Activated CD8-positive, alpha-beta T cell treated with anti-CD3 and anti-CD28 coated beads for 36 hours (primary cell): ENCODE measurements at regions not wholly inside any gene's neighbourhood (a gene's known extent, or its start where the extent isn't known, plus 50 kb on each side); places are given as distances from the start of the nearest gene placed in this dataset.

ENCODE experiments used
- ATAC-seq: fragments of 200-7000 bp; cut with Tn5 transposase; one replicate; pipeline ENCODE4 v1.10.0; 2021; ENCODE audit warnings: mild to moderate bottlenecking, moderate library complexity
- CTCF ChIA-PET: fragments of 350-600 bp; sonication (Branson Sonifier 250); formaldehyde crosslinking; loops from one replicate; lab custom pipeline; 2021; ENCODE audit warnings: antibody characterized with exemption; lab: Charles Lee
- POLR2A ChIA-PET: fragments of 350-600 bp; sonication (Branson Sonifier 250); formaldehyde crosslinking; loops from one replicate; lab custom pipeline; 2021; ENCODE audit warnings: antibody characterized with exemption; lab: Charles Lee
- DNase-seq: peaks from one replicate; pipeline ENCODE4 v3.0.0-alpha.2; 2020
- H3K27ac Mint-ChIP-seq: one replicate; pipeline ENCODE4 v1.8.0; 2021; ENCODE audit warnings: mild to moderate bottlenecking, mixed read lengths
- H3K27me3 Mint-ChIP-seq: one replicate; pipeline ENCODE4 v1.8.0; 2021; ENCODE audit warnings: mixed read lengths
- H3K36me3 Mint-ChIP-seq: one replicate; pipeline ENCODE4 v1.8.0; 2021; ENCODE audit warnings: low read depth, mixed read lengths
- H3K4me1 Mint-ChIP-seq: one replicate; pipeline ENCODE4 v1.8.0; 2021; ENCODE audit warnings: low read depth, mixed read lengths
- H3K4me3 Mint-ChIP-seq: one replicate; pipeline ENCODE4 v1.8.0; 2021; ENCODE audit warnings: mild to moderate bottlenecking, moderate library complexity, mixed read lengths
- H3K9me3 Mint-ChIP-seq: one replicate; pipeline ENCODE4 v1.8.0; 2021; ENCODE audit warnings: mixed read lengths
- CTCF ChIP-seq: fragments of 200-600 bp; IDR thresholded peaks from one replicate; pipeline ENCODE4 v1.8.0; 2022; ENCODE audit warnings: antibody characterized with exemption, mild to moderate bottlenecking
- intact Hi-C: fragments of 100-400 bp; cut with micrococcal nuclease; formaldehyde crosslinking; loops from one replicate; pipeline ENCODE4 v1.10.0; 2022

- no peaks in the 10 kb centered on the region for H3K4me1 Mint-ChIP-seq
- no peak for TF ChIP-seq CTCF
- H3K36me3 Mint-ChIP-seq: no peaks in the 10 kb centered on the region
- H3K27ac Mint-ChIP-seq: no peak overlapping the region
- no peak for DNase-seq
- ChIA-PET POLR2A (no interaction called here), CTCF (no interaction called here)
- peaks cover 4% of the 10 kb centered on the region for H3K9me3 Mint-ChIP-seq
- no peak for ATAC-seq
- no peaks in the 10 kb centered on the region for H3K27me3 Mint-ChIP-seq
- intact Hi-C loops: no loop called here
- no peak overlapping the region for H3K4me3 Mint-ChIP-seq
Measured at GRCh38 chr5:13569090-13569715, 375.3 kb downstream of the DNAH5 start.

GRCh38 chr5:13567819-13568218 is 376.7 kb downstream of the DNAH5 start:
- Mint-ChIP-seq H3K27ac (no peak overlapping the region), H3K4me3 (no peak overlapping the region), H3K36me3 (no peaks in the 10 kb centered on the region), H3K9me3 (peaks cover 4% of the 10 kb centered on the region), H3K4me1 (no peaks in the 10 kb centered on the region), H3K27me3 (no peaks in the 10 kb centered on the region)
- ATAC-seq: no peak
- intact Hi-C loops: no loop called here
- ChIA-PET POLR2A (no interaction called here), CTCF (no interaction called here)
- no peak for TF ChIP-seq CTCF
- no peak for DNase-seq

DNA sequence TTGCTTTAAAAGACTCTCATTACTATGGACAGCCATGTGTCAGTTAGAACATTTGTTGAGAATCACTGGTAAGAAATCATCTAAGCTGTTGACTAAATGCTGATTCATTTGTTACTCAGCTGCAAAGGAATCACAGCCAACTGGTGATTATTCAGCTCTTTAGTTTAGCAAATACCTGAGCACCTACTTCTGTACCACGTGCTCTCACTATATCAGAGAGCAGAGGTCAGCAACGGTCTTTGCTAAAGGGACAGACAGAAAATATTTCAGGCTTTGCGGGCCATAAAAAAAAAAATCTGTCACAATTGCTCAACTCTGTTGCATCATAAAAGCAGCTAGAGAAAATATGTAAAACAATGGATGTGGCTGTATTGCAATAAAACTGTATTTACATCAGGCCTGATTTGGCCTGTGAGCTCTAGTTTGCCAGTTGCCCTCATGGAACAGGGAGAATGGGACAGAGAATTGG is 377.6 kb downstream of the DNAH5 start:
- DNase-seq (no peak), ATAC-seq (no peak)
- TF ChIP-seq CTCF: no peak
- Mint-ChIP-seq H3K9me3 (peaks cover 4% of the 10 kb centered on the region), H3K4me1 (no peaks in the 10 kb centered on the region), H3K27me3 (no peaks in the 10 kb centered on the region), H3K36me3 (no peaks in the 10 kb centered on the region), H3K27ac (no peak overlapping the region), H3K4me3 (no peak overlapping the region)
- intact Hi-C loops: no loop called here
- CTCF ChIA-PET: no interaction called here
- POLR2A ChIA-PET: interaction anchor here (0.7 kb wide), 1 partner anchor 165 kb away, joined by 5 read pairs; no protein-coding TSS in a partner anchor

- H3K4me3 Mint-ChIP-seq: no peak overlapping the region
- POLR2A ChIA-PET: no interaction called here
- no peak overlapping the region for H3K27ac Mint-ChIP-seq
- no peaks in the 10 kb centered on the region for H3K4me1 Mint-ChIP-seq
- ATAC-seq (no peak), DNase-seq (no peak)
- no peaks in the 10 kb centered on the region for H3K36me3 Mint-ChIP-seq
- TF ChIP-seq CTCF: no peak
- no peaks in the 10 kb centered on the region for H3K27me3 Mint-ChIP-seq
- CTCF ChIA-PET: no interaction called here
- intact Hi-C loops: no loop called here
- peaks cover 2% of the 10 kb centered on the region for H3K9me3 Mint-ChIP-seq
Measured at GRCh38 chr5:13558408-13558807, 386.1 kb downstream of the DNAH5 start.

DNA sequence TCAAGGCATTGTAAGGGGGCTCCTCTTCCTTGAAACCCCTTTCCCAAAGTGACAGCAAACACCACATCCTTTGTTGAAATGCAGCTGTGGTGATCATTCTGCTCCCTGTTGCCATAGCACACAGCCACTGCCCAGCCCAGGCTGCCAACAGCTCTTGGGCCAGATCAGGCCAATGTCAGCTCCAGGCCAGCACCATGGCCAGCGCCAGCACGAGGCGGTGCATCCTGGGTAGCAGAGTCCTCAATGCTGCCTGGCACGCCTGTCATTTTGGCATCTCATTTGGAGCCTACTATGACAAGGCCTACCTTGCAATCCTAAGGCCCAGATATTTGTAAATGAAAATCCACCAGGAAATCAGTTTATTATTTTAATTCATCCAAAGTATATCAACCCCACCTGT is 390.6 kb downstream of the DNAH5 start:
- no peak for ATAC-seq
- no peak overlapping the region for H3K27ac Mint-ChIP-seq
- H3K27me3 Mint-ChIP-seq: no peaks in the 10 kb centered on the region
- H3K9me3 Mint-ChIP-seq: peaks cover 2% of the 10 kb centered on the region
- H3K4me3 Mint-ChIP-seq: no peak overlapping the region
- DNase-seq: peak; percentile 2
- H3K4me1 Mint-ChIP-seq: no peaks in the 10 kb centered on the region
- H3K36me3 Mint-ChIP-seq: no peaks in the 10 kb centered on the region
- ChIA-PET POLR2A (no interaction called here), CTCF (no interaction called here)
- no peak for TF ChIP-seq CTCF
- intact Hi-C loops: no loop called here
